HCT116 (cell line): ENCODE measurements at regions not wholly inside any gene's neighbourhood (a gene's known extent, or its start where the extent isn't known, plus 50 kb on each side); places are given as distances from the start of the nearest gene placed in this dataset.

Source experiments
- CTCF ChIP-seq, 3 experiments: fragments of 200-600 bp in 1 of 3; sonication (generic) in 1 of 3; IDR thresholded peaks in 2 of 3; conservative IDR thresholded peaks in 1 of 3; 2 replicates each; pipeline ENCODE4 v1.5.1; 2012 to 2017; ENCODE audit warnings: low read depth in 2 of 3, low read length in 2 of 3, antibody characterized with exemption in 1 of 3, borderline replicate concordance in 1 of 3, control low read depth in 1 of 3, mild to moderate bottlenecking in 1 of 3, mixed read lengths in 1 of 3, mixed run types in 1 of 3, moderate library complexity in 1 of 3; ENCODE audit not compliant: insufficient read depth in 1 of 3
- POLR2A ChIP-seq: IDR thresholded peaks from 2 replicates; pipeline ENCODE4 v1.7.0; 2011; ENCODE audit warnings: borderline replicate concordance; ENCODE audit not compliant: insufficient read depth, insufficient read length; ENCODE audit errors: extremely low read depth
- POLR2AphosphoS5 ChIP-seq: IDR thresholded peaks from 2 replicates; pipeline ENCODE4 v1.6.1; 2011; ENCODE audit warnings: mild to moderate bottlenecking, low read depth, low read length, moderate library complexity
- RAD21 ChIP-seq: IDR thresholded peaks from 2 replicates; pipeline ENCODE4 v1.6.1; 2012; ENCODE audit warnings: low read depth, mild to moderate bottlenecking
- YY1 ChIP-seq: IDR thresholded peaks from 2 replicates; pipeline ENCODE4 v1.6.1; 2011; ENCODE audit warnings: low read length, low read depth, moderate library complexity, mild to moderate bottlenecking; ENCODE audit not compliant: insufficient replicate concordance; ENCODE audit errors: extremely low read depth
- ZBTB33 ChIP-seq: IDR thresholded peaks from 2 replicates; pipeline ENCODE4 v1.6.1; 2011; ENCODE audit warnings: mild to moderate bottlenecking, low read length, moderate library complexity; ENCODE audit not compliant: insufficient replicate concordance; ENCODE audit errors: extremely low read depth

DNA sequence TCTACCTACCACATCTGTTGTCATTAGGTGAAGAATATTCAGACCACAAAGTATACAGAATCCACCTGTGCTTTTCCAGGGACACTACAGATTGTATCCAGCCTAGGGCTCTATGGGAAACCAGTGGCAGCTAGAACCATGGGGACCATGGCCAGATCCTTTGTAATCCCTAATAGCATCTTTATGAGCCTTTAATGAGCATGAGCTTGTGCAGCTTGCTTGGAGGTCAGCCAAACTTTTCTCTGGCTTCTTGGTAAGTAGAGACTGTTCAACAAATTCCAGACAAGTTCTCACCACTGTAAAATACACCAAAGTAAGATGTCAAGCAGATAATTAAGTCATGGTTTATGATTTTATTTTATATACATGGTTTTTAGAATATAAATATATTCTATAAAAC is 301.6 kb upstream of the ADGRB3 start:
- no peak for TF ChIP-seq CTCF (IDR thresholded peaks at IDR 0.05 in 2 of 3, conservative IDR thresholded peaks at IDR 0.05 in 1 of 3; ENCODE audit: borderline replicate concordance in 1 of 3, insufficient read depth in 1 of 3, low read depth in 2 of 3, low read length in 2 of 3)
- TF ChIP-seq YY1, result no peak
- no peak for TF ChIP-seq POLR2AphosphoS5
- TF ChIP-seq POLR2A, result no peak
- no peak for TF ChIP-seq ZBTB33
- no peak for TF ChIP-seq RAD21
